ENCODE measurements at regions not wholly inside any gene's neighbourhood (a gene's known extent, or its start where the extent isn't known, plus 50 kb on each side); places are given as distances from the start of the nearest gene placed in this dataset.
"Not testable (repeated sequence)": the region's sequence is repeated elsewhere in the genome, so short reads cannot be mapped to it uniquely, and the experiment has no call there.

GRCh38 chrX:4091046-4091760 is 377.8 kb upstream of the PRKX start:
- no peak for DNase-seq (ENCODE audit: low read depth)

- DNase-seq (ENCODE audit: low read depth): no peak
Measured at GRCh38 chrX:4059893-4060292, 346.4 kb upstream of the PRKX start.

- DNase-seq (ENCODE audit: low read depth): no peak
Measured at GRCh38 chrX:4043951-4044350, 330.5 kb upstream of the PRKX start.

GRCh38 chrX:4035874-4036273 is 322.4 kb upstream of the PRKX start:
- no peak for DNase-seq (ENCODE audit: low read depth)

GRCh38 chrX:4028151-4028550 is 314.7 kb upstream of the PRKX start:
- no peak for DNase-seq (ENCODE audit: low read depth)

GRCh38 chrX:4005281-4005680 is 291.8 kb upstream of the PRKX start:
- no peak for DNase-seq (ENCODE audit: low read depth)

GRCh38 chrX:4004822-4005221 is 291.4 kb upstream of the PRKX start:
- DNase-seq (ENCODE audit: low read depth): no peak

- no peak for DNase-seq (ENCODE audit: low read depth)
Measured at GRCh38 chrX:3994315-3994714, 280.9 kb upstream of the PRKX start.

GRCh38 chrX:3990569-3990968 is 277.1 kb upstream of the PRKX start:
- no peak for DNase-seq (ENCODE audit: low read depth)

GRCh38 chrX:3972104-3972858 is 258.8 kb upstream of the PRKX start:
- DNase-seq (ENCODE audit: low read depth): not testable (repeated sequence)

- DNase-seq (ENCODE audit: low read depth): no peak
Measured at GRCh38 chrX:3968749-3969148, 255.3 kb upstream of the PRKX start.

- DNase-seq (ENCODE audit: low read depth): no peak
Measured at GRCh38 chrX:3963980-3964379, 250.5 kb upstream of the PRKX start.

- DNase-seq (ENCODE audit: low read depth): no peak
Measured at GRCh38 chrX:3962511-3963311, 249.3 kb upstream of the PRKX start.

GRCh38 chrX:3960952-3961351 is 247.5 kb upstream of the PRKX start:
- DNase-seq (ENCODE audit: low read depth): no peak

- no peak for DNase-seq (ENCODE audit: low read depth)
Measured at GRCh38 chrX:3951859-3952258, 238.4 kb upstream of the PRKX start.

- no peak for DNase-seq (ENCODE audit: low read depth)
Measured at GRCh38 chrX:3950373-3950772, 236.9 kb upstream of the PRKX start.

- DNase-seq (ENCODE audit: low read depth): no peak
Measured at GRCh38 chrX:3943965-3944364, 230.5 kb upstream of the PRKX start.

GRCh38 chrX:3940000-3940610 is 226.7 kb upstream of the PRKX start:
- DNase-seq (ENCODE audit: low read depth): no peak

GRCh38 chrX:3938587-3938986 is 225.1 kb upstream of the PRKX start:
- no peak for DNase-seq (ENCODE audit: low read depth)

- not testable (repeated sequence) for DNase-seq (ENCODE audit: low read depth)
Measured at GRCh38 chrX:3935196-3935595, 221.7 kb upstream of the PRKX start.

- not testable (repeated sequence) for DNase-seq (ENCODE audit: low read depth)
Measured at GRCh38 chrX:3920424-3921017, 207.1 kb upstream of the PRKX start.

Measured in activated gamma-delta T cell treated with anti-CD3 and anti-CD28 coated beads, Interleukin-2, amount 50 U/mL, for 16 hours (primary cell).